Stimulated activated CD8-positive, alpha-beta memory T cell treated with anti-CD3 and anti-CD28 coated beads, Interleukin-2, amount 100 ng/mL, for 1 hour (primary cell): ENCODE measurements at regions not wholly inside any gene's neighbourhood (a gene's known extent, or its start where the extent isn't known, plus 50 kb on each side); places are given as distances from the start of the nearest gene placed in this dataset.
A peak's percentile ranks its signal among the peaks of the same experiment; 100 is the strongest.
"Not testable (repeated sequence)": the region's sequence is repeated elsewhere in the genome, so short reads cannot be mapped to it uniquely, and the experiment has no call there.

Source experiments
- DNase-seq, 2 donors: peaks; one replicate each; pipeline ENCODE4 v3.0.0-alpha.2; 2020; ENCODE audit warnings: low read depth in 2 of 2

GRCh38 chr5:112534067-112534583, 115.0 kb upstream of the EPB41L4A start:
- DNase-seq = no peak

GRCh38 chr5:112534611-112535255, 115.7 kb upstream of the EPB41L4A start:
- no peak for DNase-seq

- no peak for DNase-seq
These were observed 116.3 kb upstream of the EPB41L4A start for GRCh38 chr5:112535356-112535755.

- DNase-seq = not testable (repeated sequence)
These were observed 125.5 kb upstream of the EPB41L4A start for GRCh38 chr5:112544558-112544957.

GRCh38 chr5:112546946-112547592, 128.0 kb upstream of the EPB41L4A start:
- no peak for DNase-seq

GRCh38 chr5:112548246-112548881, 129.3 kb upstream of the EPB41L4A start:
- no peak for DNase-seq

- DNase-seq = no peak
These were observed 130.1 kb upstream of the EPB41L4A start for GRCh38 chr5:112549127-112549526.

- DNase-seq = no peak
These were observed 130.6 kb upstream of the EPB41L4A start for GRCh38 chr5:112549605-112550166.

- DNase-seq = peak in 1 of 2 donors; percentile 2
These were observed 132.4 kb upstream of the EPB41L4A start for GRCh38 chr5:112551419-112552032.

GRCh38 chr5:112552216-112552615, 133.1 kb upstream of the EPB41L4A start:
- DNase-seq = no peak

GRCh38 chr5:112552791-112553190, 133.7 kb upstream of the EPB41L4A start:
- DNase-seq = no peak

- no peak for DNase-seq
These were observed 135.3 kb upstream of the EPB41L4A start for GRCh38 chr5:112554101-112554977.

- DNase-seq = no peak
These were observed 136.1 kb upstream of the EPB41L4A start for GRCh38 chr5:112555197-112555596.

- DNase-seq = no peak
These were observed 136.6 kb upstream of the EPB41L4A start for GRCh38 chr5:112555691-112556090.

GRCh38 chr5:112559501-112559900, 140.4 kb upstream of the EPB41L4A start:
- not testable (repeated sequence) for DNase-seq

- no peak for DNase-seq
These were observed 141.3 kb upstream of the EPB41L4A start for GRCh38 chr5:112560371-112560770.

GRCh38 chr5:112563169-112563826, 144.2 kb upstream of the EPB41L4A start:
- no peak for DNase-seq

GRCh38 chr5:112566251-112566650, 147.2 kb upstream of the EPB41L4A start:
- DNase-seq = no peak

- no peak for DNase-seq
These were observed 150.5 kb upstream of the EPB41L4A start for GRCh38 chr5:112569596-112569995.

GRCh38 chr5:112570708-112571444, 151.8 kb upstream of the EPB41L4A start:
- DNase-seq = no peak
